ENCODE measurements at regions not wholly inside any gene's neighbourhood (a gene's known extent, or its start where the extent isn't known, plus 50 kb on each side); places are given as distances from the start of the nearest gene placed in this dataset.

DNA sequence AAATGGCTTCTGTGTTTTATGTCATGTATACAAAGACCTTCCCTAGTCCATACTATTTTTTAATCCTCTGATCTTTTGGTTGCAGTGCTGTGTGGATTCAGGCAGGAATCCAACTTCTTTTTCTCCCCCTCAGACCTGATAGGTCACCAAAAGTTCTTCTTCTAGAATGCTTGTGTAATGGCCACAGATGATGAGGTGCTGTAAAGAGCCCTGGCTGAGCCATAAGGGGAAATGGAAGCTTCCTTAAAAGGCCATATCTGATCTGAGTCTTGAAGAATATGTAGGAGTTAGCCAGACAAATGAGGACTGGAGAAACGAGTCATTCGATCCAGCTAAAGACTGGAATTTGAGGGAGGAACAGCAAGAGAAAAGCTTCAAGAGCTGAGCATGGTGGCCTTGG lies 353.9 kb downstream of the PCNX1 start:
- TF ChIP-seq, protein P1, sequence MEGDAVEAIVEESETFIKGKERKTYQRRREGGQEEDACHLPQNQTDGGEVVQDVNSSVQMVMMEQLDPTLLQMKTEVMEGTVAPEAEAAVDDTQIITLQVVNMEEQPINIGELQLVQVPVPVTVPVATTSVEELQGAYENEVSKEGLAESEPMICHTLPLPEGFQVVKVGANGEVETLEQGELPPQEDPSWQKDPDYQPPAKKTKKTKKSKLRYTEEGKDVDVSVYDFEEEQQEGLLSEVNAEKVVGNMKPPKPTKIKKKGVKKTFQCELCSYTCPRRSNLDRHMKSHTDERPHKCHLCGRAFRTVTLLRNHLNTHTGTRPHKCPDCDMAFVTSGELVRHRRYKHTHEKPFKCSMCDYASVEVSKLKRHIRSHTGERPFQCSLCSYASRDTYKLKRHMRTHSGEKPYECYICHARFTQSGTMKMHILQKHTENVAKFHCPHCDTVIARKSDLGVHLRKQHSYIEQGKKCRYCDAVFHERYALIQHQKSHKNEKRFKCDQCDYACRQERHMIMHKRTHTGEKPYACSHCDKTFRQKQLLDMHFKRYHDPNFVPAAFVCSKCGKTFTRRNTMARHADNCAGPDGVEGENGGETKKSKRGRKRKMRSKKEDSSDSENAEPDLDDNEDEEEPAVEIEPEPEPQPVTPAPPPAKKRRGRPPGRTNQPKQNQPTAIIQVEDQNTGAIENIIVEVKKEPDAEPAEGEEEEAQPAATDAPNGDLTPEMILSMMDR (conservative IDR thresholded peaks at IDR 0.05; ENCODE audit: low read depth, low read length): no peak
- H3K4me3 ChIP-seq (ENCODE audit: low read depth, low read length): no peak overlapping the region
- peak; percentile 77 for DNase-seq (ENCODE audit: low read depth)

DNA sequence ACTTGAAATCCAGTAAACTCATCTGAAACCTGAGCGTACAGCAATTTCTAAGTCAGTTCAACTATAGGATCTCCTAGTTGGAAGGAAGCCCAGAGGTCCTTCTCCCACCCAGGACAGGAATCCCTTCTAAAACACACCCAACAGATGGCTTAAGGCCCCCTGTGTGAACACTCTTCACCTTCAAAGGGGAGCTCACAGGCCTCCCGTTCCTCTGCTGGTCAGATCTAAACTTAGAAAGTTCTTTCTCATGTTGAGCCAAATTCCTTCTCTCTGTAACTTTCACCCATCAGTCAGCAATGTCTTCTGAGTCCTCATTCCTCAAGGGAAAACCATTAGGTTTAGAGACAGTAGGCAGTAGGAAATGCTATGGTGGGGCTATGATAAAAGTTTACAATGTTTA lies 355.2 kb downstream of the PCNX1 start:
- H3K4me3 ChIP-seq (ENCODE audit: low read depth, low read length): no peak overlapping the region
- DNase-seq (ENCODE audit: low read depth): peak; percentile 53
- TF ChIP-seq, protein P1 (conservative IDR thresholded peaks at IDR 0.05; ENCODE audit: low read depth, low read length): no peak

DNA sequence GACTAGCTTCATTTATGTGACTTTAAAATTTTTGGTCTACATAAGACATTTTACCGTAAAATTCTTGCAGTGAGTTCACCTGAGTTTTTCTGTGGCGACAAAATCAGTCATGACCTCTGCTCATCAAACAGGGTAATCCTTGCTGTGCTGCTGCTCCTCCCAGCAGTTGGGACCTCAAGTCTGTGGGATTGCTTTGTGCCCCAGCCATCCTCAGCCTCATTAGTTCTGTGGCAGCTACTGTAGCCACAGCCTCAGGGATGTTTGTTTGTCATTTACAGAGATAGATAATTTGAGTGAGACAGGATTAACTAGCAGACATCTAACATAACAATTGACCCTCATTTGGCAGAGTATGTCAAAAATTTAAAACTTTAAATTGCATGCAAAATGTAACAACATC lies 357.0 kb downstream of the PCNX1 start:
- TF ChIP-seq, protein P1 (conservative IDR thresholded peaks at IDR 0.05; ENCODE audit: low read depth, low read length): no peak
- no peak overlapping the region for H3K4me3 ChIP-seq (ENCODE audit: low read depth, low read length)

DNA sequence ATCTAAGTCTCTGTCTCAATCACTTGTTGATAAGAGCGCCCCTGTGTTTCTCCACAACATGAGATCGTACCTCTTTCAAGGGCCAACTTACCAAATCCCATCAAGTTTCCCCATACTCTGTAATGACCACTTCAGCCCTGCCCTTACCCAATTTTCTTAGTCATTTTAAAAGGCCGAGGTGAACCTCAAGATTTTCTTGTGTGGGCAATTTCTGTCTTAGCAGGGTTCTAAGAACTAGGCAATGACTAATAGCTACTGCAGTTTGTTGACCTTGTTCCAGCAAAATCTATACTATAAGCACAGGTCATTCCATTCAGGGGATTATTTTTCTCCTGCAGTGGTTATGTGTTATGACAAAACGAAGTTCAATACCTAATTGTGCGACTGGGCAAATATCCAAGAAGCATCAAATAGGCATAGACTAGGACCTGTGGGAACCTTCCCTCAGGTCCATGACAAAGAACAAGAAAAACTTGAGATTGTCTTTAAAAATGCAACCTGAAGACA lies 359.8 kb downstream of the PCNX1 start:
- H3K4me3 ChIP-seq (ENCODE audit: low read depth, low read length): no peak overlapping the region
- TF ChIP-seq, protein P1 (conservative IDR thresholded peaks at IDR 0.05; ENCODE audit: low read depth, low read length): no peak
- DNase-seq (ENCODE audit: low read depth): peak; percentile 76

More for the DNA sequence above, 357.0 kb downstream of the PCNX1 start:
- no peak for DNase-seq (ENCODE audit: low read depth)

DNA sequence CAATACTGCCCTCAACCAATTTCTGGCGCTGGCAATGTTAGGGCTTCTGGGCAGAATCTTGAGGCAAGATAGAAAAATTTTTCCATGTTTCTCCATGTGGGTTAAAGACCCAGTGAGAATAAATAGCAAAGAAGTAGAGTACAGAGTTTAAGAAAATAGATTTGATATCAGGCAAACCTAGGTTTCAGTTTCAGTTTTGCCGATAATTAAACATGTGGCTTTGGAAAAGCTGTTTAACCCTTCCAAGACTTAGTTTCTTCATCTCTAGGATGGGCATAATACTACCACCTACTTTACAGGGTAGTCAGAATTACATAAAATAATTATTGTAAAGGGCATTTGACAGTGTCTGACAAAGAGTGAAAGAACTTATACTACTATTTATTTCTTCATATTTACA lies 360.4 kb downstream of the PCNX1 start:
- DNase-seq (ENCODE audit: low read depth): peak; percentile 57
- H3K4me3 ChIP-seq (ENCODE audit: low read depth, low read length): peak overlapping the region; percentile 7
- TF ChIP-seq, protein P1 (conservative IDR thresholded peaks at IDR 0.05; ENCODE audit: low read depth, low read length): no peak

DNA sequence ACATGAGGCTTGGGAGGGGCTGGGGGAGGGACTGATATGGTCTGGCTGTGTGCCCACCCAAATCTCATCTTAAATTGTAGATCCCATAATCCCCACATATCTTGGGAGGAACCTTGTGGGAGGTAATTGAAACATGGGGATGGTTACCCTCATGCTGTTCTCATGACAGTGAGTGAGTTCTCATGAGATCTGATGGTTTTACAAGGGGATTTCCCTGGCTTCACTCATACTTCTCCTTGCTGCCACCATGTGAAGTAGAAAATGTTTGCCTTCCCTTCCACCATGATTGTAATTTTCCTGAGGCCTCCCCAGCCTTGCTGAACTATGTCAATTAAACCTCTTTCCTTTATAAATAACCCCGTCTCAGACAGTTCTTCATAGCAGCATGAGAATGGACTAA lies 362.9 kb downstream of the PCNX1 start:
- TF ChIP-seq, protein P1 (conservative IDR thresholded peaks at IDR 0.05; ENCODE audit: low read depth, low read length): no peak
- DNase-seq (ENCODE audit: low read depth): no peak

DNA sequence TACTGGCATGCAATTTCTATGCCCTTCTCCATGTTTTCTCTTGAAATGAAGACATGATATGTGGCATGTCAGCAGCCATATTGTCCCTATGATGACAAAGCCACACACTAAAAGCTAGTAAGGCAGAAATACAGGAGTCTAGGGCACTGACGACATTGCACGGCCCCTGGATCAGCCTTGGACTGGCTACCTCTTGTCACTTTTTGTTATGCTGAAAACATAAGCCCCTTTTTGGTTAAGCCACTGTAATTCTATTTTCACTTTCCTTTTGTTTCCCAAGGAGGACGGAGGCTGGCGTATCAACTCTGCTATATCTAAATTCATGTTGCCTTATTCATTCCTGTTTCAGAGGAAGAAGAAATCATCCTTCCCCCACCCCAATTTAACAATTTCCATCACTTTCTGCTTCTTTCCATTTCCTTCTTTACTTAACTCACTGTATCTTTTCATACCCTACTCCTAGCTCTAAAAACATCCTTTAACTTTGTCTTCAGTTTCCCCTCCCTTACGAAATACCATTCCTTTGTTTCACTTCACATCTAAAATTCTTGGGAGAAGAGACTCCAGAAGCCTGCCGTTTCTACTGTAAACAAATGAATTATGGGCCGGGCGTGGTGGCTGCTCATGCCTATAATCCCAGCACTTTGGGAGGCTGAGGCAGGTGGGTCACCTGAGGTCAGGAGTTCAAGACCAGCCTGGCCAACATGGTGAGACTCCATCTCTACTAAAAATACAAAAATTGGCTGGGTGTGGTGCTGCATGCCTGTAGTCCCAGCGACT lies 364.1 kb downstream of the PCNX1 start:
- TF ChIP-seq, protein P1 (conservative IDR thresholded peaks at IDR 0.05; ENCODE audit: low read depth, low read length): no peak
- no peak for DNase-seq (ENCODE audit: low read depth)
- no peak overlapping the region for H3K4me3 ChIP-seq (ENCODE audit: low read depth, low read length)

More for the DNA sequence above, 362.9 kb downstream of the PCNX1 start:
- H3K4me3 ChIP-seq (ENCODE audit: low read depth, low read length): no peak overlapping the region

All from choroid plexus epithelial cell (primary cell).